CD1c-positive myeloid dendritic cell (primary cell): ENCODE measurements at regions not wholly inside any gene's neighbourhood (a gene's known extent, or its start where the extent isn't known, plus 50 kb on each side); places are given as distances from the start of the nearest gene placed in this dataset.
"Not testable (repeated sequence)": the region's sequence is repeated elsewhere in the genome, so short reads cannot be mapped to it uniquely, and the experiment has no call there.

Experiments
- DNase-seq: peaks from one replicate; pipeline ENCODE4 v3.0.0-alpha.2; 2016; ENCODE audit errors: extremely low spot score

DNA sequence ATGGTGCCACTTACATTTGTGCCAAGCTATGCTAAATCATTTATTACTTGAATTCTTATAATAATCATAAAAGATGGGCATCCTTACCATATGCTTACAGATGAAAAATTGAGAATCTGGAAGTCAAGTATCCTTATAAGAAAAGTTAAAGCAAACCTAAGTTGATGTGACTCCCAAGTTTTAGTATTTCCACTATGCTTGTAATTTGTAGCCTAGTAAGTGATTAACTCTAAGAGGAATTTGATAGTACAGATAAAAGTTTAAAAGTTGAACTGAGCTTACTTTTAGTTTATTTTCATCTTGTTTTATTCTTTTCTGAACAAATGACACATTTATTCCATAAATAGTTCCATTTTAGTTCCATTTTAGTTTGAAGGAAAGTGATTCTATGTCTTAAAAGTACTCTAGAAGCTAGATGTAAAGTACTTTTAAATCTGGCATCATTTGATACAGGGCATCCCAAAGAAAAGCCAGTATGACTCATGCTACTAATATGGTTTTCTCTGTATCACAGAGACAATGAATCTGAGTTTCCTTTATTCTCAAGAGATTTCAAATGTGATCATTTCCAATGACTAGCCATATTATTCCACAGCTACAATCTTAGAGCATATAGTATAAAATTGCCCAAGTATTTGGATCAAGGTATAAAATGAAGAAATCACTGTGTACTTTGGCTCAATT, 596.0 kb downstream of the SLC16A7 start:
- DNase-seq, result no peak

DNA sequence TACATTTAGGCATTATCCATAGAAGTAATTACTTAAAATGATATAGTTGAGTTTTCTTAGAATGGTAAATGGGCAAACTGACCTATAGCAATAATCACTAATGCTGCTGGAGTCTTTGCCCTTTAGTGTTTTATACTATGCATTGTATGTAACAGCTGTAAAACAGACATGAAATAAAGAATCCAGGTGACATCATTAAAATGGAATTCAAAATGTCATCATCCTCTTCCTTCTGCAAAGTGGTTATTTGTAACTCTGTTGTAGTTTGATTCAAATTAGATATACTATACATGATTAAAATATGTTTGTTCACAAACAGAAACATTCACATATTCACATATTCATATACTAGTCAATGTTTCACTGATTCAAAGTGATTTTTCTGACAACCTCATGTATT, 598.8 kb downstream of the SLC16A7 start:
- no peak for DNase-seq

DNA sequence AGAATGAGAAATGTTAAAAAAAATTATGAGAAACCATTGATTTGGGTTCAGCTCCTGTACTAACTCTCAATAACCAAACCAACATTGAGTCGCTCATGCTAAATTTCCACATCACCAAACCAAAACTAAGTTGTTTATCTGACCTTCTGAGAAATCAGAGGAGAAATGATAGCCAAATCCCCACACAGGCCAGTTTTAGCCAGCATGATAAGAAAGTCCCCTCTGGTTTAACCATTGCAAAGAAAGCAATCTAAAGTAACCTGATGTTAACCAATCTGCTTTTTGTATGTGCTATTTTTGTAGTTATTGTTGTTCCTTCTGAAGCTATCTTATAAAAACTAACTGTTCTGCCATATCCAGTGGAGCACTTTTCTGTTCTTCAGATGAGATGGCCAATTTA, 599.7 kb downstream of the SLC16A7 start:
- no peak for DNase-seq

DNA sequence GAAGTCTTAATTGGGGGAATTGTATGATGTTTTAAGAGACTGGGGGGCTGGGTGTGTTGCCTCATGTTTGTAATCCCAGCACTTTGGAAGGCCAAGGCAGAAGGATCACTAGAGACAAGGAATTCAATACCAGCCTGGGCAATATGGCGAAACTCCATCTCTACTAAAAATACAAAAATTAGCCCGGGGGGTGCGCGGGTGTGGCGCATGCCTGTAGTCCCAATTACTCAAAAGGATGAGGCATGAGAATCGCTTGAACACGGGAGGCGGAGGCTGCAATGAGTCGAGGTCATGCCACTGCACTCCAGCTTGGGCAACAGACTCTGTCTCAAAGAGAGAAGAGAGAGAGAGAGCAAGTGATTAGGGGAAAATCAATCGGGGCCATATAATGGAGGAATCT, 600.5 kb downstream of the SLC16A7 start:
- no peak for DNase-seq

DNA sequence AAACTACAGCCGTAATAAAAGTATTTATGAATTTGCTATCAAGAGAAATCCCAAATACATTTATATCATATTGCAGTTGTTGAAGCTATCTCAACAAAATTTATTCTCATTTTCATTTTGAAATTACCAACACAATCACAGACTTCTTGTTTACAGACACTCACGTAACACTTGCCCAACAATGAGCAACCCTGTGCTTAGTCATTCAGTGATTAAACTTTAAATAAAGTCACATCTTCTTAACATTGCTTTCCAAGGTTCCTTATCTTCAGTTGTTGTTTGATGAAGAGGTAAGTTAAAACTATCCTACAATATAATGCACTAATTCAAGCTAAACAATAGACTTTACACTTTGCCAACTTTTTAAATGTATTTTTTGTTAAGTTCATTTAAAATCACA, 601.8 kb downstream of the SLC16A7 start:
- no peak for DNase-seq

DNA sequence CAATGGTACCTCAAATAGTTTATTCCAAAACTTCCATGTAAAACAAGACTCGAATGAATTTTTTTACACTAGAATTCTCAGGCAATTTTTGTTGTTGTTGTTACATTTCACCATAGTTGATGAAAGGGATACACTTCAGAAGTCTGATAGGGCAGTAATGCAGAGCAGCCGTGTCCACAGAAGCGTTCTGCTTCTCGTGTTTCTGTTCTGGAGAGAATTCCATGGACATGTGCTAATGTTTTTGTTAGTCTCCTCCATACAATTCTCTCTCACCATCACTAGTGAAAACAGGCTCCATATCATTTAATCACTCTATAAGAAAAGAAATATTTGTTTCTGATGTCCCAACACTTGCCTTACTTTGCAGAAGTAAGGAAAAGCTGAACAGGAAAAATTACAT, 606.1 kb downstream of the SLC16A7 start:
- no peak for DNase-seq

DNA sequence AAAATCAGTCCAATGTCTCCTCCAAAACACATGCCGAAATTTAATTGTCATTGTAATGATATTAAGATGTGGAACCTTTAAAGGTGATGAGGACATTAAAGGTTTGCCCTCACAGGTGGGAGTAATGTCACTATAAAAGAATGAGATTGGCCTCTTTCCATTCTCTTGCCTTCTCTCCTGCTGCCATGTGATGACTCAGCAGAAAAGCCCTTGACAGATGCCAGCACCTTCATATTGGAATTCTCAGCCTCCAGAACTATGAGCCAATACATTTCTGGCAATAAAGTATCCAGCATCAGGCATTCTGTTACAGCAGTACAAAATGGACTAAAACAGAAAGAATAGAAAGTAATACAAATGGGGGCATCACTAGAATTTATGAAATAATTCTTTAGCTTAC, 609.7 kb downstream of the SLC16A7 start:
- no peak for DNase-seq

DNA sequence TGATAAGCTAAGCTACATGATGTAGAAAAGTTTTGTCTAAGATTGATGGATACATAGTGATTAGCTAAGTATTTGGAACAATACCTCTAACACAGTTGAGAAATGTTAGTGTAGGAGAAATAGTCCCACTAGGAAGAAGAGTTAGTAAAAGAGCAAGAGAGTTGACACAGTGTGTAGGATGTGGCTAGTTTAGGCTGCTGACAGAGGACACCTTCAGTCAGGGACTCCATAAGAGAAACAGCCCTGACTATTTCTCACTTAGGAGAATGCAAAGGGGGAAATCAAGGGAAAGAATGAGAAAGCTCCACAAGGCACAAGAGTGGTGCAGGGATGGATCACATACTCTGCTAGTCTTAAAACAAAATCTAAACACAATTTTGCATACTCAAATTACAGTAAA, 613.7 kb downstream of the SLC16A7 start:
- no peak for DNase-seq

DNA sequence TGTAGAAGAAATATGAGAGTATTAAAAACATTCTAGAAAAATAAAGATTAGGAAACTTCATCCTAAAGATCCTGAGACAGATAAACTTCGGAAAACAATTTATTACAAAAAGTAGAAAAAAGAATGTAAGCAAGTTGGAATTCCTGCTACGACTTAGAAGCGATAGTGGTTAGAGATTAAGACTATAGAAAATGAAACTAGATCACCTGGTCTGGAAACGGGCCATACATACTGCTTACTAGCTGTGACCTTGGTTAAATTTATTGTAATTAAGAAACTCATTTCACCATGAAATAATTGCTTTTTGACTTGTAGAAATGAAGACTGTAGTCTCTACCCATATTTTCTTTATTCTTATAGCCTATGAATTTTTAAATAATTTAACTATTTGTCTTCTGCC, 614.1 kb downstream of the SLC16A7 start:
- DNase-seq, result no peak

DNA sequence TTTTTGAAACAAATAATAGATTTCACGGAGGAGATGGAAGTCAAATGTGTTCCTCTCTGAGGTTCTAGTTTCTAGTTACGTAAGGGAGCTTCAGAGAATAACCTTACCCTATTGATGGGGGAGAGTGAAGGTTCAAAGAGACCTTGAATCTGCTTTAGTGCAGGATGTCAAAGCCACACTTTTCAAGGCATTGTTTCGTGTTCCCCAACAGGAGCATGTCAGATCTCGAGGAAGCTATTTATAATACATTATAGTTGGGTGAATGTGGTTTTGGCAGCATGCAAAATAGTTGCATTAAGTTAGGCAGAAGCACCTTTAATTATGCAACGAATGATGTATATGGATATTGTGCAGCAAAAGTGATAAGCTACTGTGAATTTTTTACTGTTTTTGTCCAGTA, 614.9 kb downstream of the SLC16A7 start:
- DNase-seq, result no peak

DNA sequence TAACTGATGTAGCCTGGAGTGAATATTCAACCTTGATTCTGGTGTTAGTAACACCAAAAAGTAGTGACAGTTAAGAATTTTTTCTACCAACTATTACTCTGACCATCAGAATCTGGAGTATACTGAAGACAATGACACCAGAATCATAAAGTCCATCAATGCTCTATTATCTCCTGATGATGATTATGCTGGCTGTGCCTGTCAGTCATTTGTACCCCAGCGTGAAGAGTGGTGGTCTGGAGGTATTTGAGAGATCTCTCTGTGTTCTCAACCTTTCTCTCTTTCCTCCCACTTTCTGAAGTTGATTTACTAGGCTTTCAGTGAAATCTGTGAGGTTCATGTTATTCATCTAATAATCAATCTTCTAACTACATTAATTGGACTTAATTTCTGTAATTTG, 615.4 kb downstream of the SLC16A7 start:
- DNase-seq, result no peak

DNA sequence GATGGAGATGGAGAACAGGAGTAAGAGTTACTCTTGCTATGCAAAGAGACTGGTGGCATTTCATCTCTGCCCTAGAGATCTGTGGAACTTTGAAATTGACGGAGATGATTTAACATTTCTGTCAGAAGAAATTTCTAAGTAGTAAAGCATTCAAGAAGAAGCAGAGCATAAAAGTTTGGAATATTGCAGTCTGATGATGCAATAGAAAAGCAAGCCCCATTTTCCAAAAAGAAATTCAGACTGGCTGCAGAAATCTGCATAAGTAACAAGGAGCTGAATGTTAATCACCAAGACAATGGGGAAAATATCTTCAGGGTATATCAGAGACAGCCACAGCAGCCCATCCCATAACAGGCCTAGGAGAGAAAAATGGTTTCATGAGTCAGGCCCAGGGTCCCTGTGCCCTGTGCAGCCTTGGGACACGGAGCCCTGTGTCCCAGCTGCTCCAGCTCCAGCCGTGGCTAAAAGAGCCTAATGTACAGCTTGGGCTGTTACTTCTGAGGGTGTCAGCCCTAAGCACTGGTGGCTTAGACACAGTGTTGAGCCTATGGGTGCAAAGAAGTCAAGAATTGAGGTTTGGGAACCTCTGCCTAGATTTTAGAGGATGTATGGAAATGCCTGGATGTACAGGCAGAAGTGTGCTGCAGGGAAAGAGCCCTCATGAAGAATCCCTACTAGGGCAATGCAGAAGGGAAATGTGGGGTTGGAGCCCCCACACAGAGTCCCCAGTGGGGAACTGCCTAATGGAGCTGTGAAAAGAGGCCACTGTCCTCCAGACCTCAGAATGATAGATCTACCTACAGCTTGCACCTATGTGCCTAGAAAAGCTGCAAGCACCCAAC, 616.6 kb downstream of the SLC16A7 start:
- DNase-seq, result no peak

DNA sequence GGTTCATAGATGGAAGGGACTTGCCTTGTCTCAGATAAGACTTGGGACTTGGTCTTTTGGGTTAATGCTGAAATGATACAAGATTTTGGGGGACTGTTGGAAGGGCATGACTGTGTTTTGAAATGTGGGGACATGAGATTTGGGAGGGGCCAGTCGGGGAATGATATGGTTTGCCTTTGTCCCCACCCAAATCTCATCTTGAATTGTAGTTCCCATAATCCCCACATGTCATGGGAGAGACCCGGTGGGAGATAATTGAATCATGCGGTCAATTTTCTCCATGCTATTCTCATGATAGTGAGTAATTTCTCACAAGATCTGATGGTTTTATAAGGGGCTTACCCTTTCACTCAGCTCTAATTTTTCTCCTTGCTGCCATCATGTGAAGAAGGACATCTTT, 617.4 kb downstream of the SLC16A7 start:
- DNase-seq, result not testable (repeated sequence)

DNA sequence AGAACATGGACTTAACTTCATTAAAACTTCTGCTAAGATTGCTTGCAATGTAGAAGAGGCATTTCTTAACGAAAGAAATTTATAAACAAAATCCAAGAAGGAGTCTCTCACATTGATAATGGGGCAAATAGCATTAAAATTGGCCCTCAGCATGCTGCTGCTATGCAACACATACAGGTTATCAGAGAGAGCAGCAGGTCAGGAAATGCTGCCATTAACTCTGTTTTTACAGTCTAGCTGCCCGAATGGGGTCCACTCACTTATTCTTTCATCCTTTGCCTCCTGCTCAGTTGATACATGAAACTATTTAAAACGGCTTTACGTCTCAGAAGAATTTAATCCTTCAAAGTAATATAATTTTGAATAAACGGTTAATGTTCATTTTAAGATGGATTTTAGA, 620.4 kb downstream of the SLC16A7 start:
- no peak for DNase-seq

DNA sequence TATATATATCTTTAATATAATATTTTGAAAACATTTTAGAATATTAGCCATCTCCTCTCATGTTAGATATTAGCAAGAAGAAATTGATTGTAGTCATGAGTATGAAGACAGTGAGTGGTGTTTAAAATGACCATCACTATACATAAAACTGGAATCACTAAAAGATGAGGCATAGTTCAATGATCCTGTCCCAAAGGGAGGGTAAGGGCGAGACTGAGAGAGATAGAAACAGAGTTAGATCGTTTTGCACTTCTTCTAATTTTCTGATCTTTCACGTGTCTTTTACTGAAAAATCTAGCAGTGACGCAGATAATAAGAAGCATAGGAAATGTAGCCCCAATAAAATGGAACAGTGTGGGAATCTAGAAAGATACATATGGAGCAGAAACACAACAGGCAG, 627.4 kb downstream of the SLC16A7 start:
- no peak for DNase-seq

DNA sequence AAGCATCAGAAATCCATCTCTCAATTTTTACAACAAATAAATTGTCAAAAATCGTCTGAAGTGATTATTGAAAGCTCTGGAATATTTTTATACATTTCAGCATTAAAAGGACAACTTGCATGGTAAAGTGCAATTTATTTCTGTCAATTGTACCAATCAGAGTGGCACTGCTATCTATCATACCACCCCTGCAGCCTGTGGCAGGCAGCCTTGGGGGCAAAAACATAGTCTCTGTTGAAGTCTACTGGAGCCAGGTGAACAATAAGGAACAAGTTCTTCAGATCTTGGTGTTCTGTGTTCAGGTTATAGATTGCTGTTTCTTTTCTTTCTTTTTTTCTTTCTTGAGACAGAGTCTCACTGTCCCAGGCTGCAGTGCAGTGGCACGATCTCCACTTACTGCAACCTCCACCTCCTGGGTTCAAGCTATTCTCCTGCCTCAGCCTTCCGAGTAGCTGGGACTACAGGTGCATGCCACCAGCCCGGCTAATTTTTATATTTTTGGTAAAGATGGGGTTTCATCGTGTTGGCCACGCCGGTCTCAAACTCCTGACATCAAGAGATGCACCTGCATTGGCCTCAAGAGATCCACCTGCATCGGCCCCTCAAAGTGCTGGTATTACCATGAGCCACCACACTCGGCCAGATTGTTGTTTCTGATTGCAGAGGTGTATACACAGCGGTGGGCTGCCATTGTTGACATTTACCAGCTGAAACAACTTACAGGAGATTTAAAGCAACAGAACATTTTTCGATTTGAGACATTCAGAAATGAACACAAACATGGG, 629.6 kb downstream of the SLC16A7 start:
- DNase-seq, result no peak

DNA sequence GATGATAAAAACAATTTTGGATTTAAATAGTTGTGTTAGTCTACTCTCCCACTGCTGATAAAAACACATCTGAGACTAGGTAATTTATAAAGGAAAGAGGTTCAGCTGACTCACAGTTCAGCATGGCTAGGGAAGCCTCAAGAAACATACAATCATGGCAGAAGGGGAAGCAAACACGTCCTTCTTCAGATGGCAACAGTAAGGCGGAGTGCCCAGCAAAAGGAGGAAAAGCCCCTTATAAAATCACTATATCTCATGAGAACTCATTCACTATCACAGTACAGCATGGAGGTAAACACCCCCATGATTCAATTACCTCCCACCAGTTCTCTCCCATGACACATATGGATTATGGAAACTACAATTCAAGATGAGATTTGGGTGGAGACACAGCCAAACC, 632.1 kb downstream of the SLC16A7 start:
- no peak for DNase-seq

DNA sequence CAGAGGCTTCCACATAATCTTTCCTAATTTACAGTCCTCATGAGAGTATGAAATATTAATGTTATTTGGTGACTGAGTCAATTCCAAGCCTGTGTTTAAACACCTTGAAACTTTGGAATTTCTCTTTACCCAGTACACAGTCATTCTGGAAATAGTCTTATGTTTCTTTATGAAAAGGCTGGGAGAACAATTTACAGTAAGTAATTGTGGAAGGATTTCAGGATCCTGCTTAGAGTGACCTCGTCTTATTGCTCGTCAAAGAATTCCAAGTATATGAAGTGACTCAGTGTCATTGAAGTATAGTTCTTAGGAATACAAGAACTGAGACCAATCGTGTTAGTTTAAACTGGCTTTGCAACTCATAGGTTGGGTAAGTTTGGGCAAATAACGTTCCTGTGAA, 634.2 kb downstream of the SLC16A7 start:
- no peak for DNase-seq

DNA sequence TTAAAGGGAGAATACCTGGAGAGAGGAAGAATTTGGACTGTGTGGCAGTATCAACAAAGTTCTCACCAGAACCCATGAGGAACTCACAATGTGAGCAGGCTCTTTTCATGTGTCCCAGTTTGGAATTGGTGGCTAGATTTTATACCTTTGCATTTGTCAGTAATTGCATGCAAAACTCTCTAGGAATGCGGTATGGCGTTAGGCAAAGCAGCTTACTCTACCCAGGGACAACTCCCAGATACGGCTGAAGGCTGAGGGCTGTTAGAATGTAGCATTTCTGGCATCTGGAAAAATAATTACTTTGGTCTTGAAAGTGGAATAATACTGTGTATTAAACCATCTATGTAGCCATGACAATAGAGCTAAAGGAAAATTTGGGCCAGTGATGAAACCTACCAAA, 635.5 kb downstream of the SLC16A7 start:
- no peak for DNase-seq

DNA sequence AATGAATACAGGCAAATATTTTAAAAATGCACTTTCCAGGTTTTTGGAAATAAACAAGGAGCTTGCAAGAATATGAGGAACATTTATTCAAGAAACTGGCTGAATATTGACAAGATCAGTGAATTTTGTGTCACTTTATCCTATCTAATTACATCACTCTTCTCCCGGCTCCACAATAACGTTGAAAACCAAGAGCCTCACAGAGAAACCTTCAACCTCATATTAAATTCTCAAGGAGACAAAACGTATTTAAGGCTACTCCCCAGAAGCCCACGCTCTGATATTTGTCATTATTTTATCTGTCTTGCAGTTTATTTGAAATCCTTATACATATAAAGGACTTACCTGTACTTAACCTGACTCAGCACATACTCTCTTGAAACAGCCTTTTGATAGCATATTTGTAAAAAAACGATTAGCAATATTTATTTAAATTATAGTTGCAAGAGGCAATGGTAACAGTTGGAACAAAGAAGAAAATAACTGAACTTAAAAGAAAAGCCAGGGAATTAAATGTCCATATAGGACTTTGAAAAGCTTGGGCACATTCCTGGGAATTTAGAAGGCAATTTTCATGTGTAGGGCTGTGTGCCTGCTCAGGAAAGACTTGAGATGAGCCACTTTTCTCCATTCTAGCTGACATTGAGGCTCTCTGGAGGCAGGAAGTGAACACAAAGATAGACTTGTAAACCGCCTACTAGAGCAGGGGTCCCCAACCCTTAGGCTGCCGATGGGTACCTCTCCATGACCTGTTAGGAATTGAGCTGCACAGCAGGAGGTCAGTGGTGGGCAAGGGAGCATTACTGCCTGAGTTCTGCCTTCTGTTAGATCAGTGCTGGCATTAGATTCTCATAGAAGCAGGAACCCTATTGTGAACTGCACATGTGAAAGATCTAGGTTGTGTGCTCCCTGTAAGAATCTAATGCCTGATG, 636.4 kb downstream of the SLC16A7 start:
- DNase-seq, result no peak

DNA sequence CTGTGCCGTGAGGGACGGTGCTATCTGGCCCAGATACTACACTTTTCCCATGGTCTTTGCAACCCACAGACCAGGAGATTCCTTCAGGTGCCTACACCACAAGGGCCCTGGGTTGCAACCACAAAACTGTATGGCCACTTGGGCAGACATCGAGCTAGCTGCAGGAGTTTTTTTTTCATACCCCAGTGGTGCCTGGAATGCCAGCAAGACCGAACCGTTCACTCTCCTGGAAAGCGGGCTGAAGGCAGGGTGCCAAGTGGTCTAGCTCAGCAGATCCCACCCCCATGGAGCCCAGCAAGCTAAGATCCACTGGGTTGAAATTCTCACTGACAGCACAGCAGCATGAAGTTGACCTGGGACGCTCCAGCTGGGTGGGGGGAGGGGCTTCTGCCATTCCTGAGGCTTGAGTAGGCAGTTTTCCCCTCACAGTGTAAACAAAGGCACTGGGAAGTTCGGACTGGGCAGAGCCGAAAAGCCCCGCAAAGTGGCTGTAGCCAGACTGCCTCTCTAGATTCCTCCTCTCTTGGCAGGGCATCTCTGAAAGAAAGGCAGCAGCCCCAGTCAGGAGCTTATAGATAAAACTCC, 638.9 kb downstream of the SLC16A7 start:
- DNase-seq, result not testable (repeated sequence)
